ENCODE measurements at regions not wholly inside any gene's neighbourhood (a gene's known extent, or its start where the extent isn't known, plus 50 kb on each side); places are given as distances from the start of the nearest gene placed in this dataset.

DNA sequence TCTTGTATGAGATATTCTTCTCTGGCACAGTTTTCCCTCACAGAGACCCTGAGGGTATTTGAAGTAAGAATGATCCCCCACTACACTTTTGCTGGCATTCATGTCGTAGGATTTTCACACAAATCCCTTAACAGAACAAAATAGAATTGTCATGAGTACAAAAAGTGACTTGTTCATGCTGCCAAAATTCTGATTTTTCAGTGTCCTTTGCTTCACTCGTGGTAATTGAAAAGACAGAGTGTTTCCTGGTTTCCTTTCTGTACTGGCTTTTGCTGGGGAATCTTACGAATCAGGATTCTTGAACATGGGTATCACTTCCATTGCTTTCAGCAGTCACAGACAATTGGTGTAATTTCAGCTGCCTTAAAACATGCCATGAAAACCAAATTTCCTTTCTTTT lies 756.3 kb downstream of the REEP3 start:
- intact Hi-C loops (cut with micrococcal nuclease), result no loop called here
- H3K4me1 Mint-ChIP-seq, result no peaks in the 10 kb centered on the region
- no peak for TF ChIP-seq CTCF (IDR thresholded peaks at IDR 0.05)

GRCh38 chr10:64283621-64284020 lies 762.4 kb downstream of the REEP3 start:
- H3K27ac Mint-ChIP-seq, result no peak overlapping the region
- no peak for TF ChIP-seq CTCF (IDR thresholded peaks at IDR 0.05)
- no peaks in the 10 kb centered on the region for H3K36me3 Mint-ChIP-seq (ENCODE audit: low read depth)
- H3K9me3 Mint-ChIP-seq, result no peaks in the 10 kb centered on the region
- no peak overlapping the region for H3K4me3 Mint-ChIP-seq
- intact Hi-C loops (cut with micrococcal nuclease), result no loop called here
- DNase-seq, result no peak
- ATAC-seq (ENCODE audit: low read depth), result no peak
- CTCF ChIA-PET, result no interaction called here
- POLR2A ChIA-PET, result no interaction called here
- peaks cover 3% of the 10 kb centered on the region for H3K27me3 Mint-ChIP-seq
- H3K4me1 Mint-ChIP-seq, result no peaks in the 10 kb centered on the region

More for the DNA sequence above, 756.3 kb downstream of the REEP3 start:
- no peak overlapping the region for H3K4me3 Mint-ChIP-seq
- CTCF ChIA-PET, result no interaction called here
- H3K36me3 Mint-ChIP-seq (ENCODE audit: low read depth), result no peaks in the 10 kb centered on the region
- no peak for DNase-seq
- POLR2A ChIA-PET, result no interaction called here
- peaks cover 3% of the 10 kb centered on the region for H3K27me3 Mint-ChIP-seq
- no peak overlapping the region for H3K27ac Mint-ChIP-seq
- no peak for ATAC-seq (ENCODE audit: low read depth)
- H3K9me3 Mint-ChIP-seq, result no peaks in the 10 kb centered on the region

GRCh38 chr10:64286533-64286932 lies 765.3 kb downstream of the REEP3 start:
- ChIA-PET POLR2A (no interaction called here), CTCF (no interaction called here)
- DNase-seq (no peak), ATAC-seq (ENCODE audit: low read depth) (no peak)
- no peaks in the 10 kb centered on the region for H3K27me3 Mint-ChIP-seq
- H3K27ac Mint-ChIP-seq, result no peak overlapping the region
- intact Hi-C loops (cut with micrococcal nuclease), result no loop called here
- no peaks in the 10 kb centered on the region for H3K4me1 Mint-ChIP-seq
- no peaks in the 10 kb centered on the region for H3K36me3 Mint-ChIP-seq (ENCODE audit: low read depth)
- TF ChIP-seq CTCF (IDR thresholded peaks at IDR 0.05), result no peak
- H3K9me3 Mint-ChIP-seq, result no peaks in the 10 kb centered on the region
- no peak overlapping the region for H3K4me3 Mint-ChIP-seq

DNA sequence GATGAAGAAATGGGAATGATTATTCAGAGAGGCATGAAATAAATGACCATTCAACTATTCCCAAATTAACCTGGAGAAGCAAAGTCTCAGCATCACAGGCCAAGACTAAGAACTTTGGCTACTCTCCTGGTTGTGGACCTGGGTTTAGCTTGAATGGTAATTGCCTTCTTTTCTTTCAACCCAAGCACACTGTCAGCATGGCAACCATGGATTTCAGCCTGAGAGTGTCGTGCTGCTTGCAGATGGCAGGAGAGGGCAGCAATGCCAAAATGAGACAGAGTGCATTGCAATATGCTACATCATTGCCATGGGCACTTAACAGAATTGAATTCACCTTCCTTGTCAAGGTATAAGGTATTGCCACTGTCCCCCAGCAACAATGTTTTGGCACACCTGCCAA lies 767.2 kb downstream of the REEP3 start:
- H3K27me3 Mint-ChIP-seq, result no peaks in the 10 kb centered on the region
- intact Hi-C loops (cut with micrococcal nuclease), result no loop called here
- no peak overlapping the region for H3K4me3 Mint-ChIP-seq
- TF ChIP-seq CTCF (IDR thresholded peaks at IDR 0.05), result no peak
- POLR2A ChIA-PET, result no interaction called here
- CTCF ChIA-PET, result no interaction called here
- DNase-seq, result no peak
- no peak for ATAC-seq (ENCODE audit: low read depth)
- no peaks in the 10 kb centered on the region for H3K4me1 Mint-ChIP-seq
- H3K27ac Mint-ChIP-seq, result no peak overlapping the region
- H3K36me3 Mint-ChIP-seq (ENCODE audit: low read depth), result no peaks in the 10 kb centered on the region
- no peaks in the 10 kb centered on the region for H3K9me3 Mint-ChIP-seq

GRCh38 chr10:64303566-64303965 lies 782.4 kb downstream of the REEP3 start:
- H3K27ac Mint-ChIP-seq, result no peak overlapping the region
- no peaks in the 10 kb centered on the region for H3K36me3 Mint-ChIP-seq (ENCODE audit: low read depth)
- intact Hi-C loops (cut with micrococcal nuclease), result no loop called here
- ChIA-PET CTCF (no interaction called here), POLR2A (no interaction called here)
- H3K9me3 Mint-ChIP-seq, result peaks cover 2% of the 10 kb centered on the region
- DNase-seq (no peak), ATAC-seq (ENCODE audit: low read depth) (no peak)
- H3K27me3 Mint-ChIP-seq, result no peaks in the 10 kb centered on the region
- H3K4me3 Mint-ChIP-seq, result no peak overlapping the region
- no peaks in the 10 kb centered on the region for H3K4me1 Mint-ChIP-seq
- no peak for TF ChIP-seq CTCF (IDR thresholded peaks at IDR 0.05)
